G401.6 (cell line): ENCODE measurements at regions not wholly inside any gene's neighbourhood (a gene's known extent, or its start where the extent isn't known, plus 50 kb on each side); places are given as distances from the start of the nearest gene placed in this dataset.
"Not testable (repeated sequence)": the region's sequence is repeated elsewhere in the genome, so short reads cannot be mapped to it uniquely, and the experiment has no call there.

Experiments
- FAIRE-seq: peaks from 2 replicates; lab custom pipeline; 2012; peaks lifted over from hg19 to GRCh38; lab: Jason Lieb, UNC

GRCh38 chr7:32816409-32816948 lies 75.1 kb downstream of the KBTBD2 start:
- not testable (repeated sequence) for FAIRE-seq

GRCh38 chr7:32814779-32815178 lies 76.8 kb downstream of the KBTBD2 start:
- FAIRE-seq: not testable (repeated sequence)

- FAIRE-seq: no peak
Measured at GRCh38 chr7:32809871-32810270, 81.7 kb downstream of the KBTBD2 start.

- FAIRE-seq: no peak
Measured at GRCh38 chr7:32809347-32809746, 82.2 kb downstream of the KBTBD2 start.

GRCh38 chr7:32803406-32804141 lies 88.0 kb downstream of the KBTBD2 start:
- FAIRE-seq: no peak

GRCh38 chr7:32802305-32802910 lies 89.2 kb downstream of the KBTBD2 start:
- no peak for FAIRE-seq

GRCh38 chr7:32793053-32793452 lies 98.5 kb downstream of the KBTBD2 start:
- not testable (repeated sequence) for FAIRE-seq

- not testable (repeated sequence) for FAIRE-seq
Measured at GRCh38 chr7:32790766-32791430, 100.7 kb downstream of the KBTBD2 start.

GRCh38 chr7:32789266-32789665 lies 102.3 kb downstream of the KBTBD2 start:
- FAIRE-seq: not testable (repeated sequence)

GRCh38 chr7:32788174-32788573 lies 103.4 kb downstream of the KBTBD2 start:
- not testable (repeated sequence) for FAIRE-seq

GRCh38 chr7:32785365-32785944 lies 106.1 kb downstream of the KBTBD2 start:
- not testable (repeated sequence) for FAIRE-seq

- not testable (repeated sequence) for FAIRE-seq
Measured at GRCh38 chr7:32779895-32780294, 111.7 kb downstream of the KBTBD2 start.

GRCh38 chr7:32779167-32779566 lies 112.4 kb downstream of the KBTBD2 start:
- FAIRE-seq: no peak

- FAIRE-seq: not testable (repeated sequence)
Measured at GRCh38 chr7:32777041-32777666, 114.4 kb downstream of the KBTBD2 start.

- not testable (repeated sequence) for FAIRE-seq
Measured at GRCh38 chr7:32776318-32776717, 115.2 kb downstream of the KBTBD2 start.

- not testable (repeated sequence) for FAIRE-seq
Measured at GRCh38 chr7:32775809-32776208, 115.8 kb downstream of the KBTBD2 start.

GRCh38 chr7:32774541-32774951 lies 117.0 kb downstream of the KBTBD2 start:
- no peak for FAIRE-seq

GRCh38 chr7:32768866-32769510 lies 122.6 kb downstream of the KBTBD2 start:
- not testable (repeated sequence) for FAIRE-seq

- FAIRE-seq: not testable (repeated sequence)
Measured at GRCh38 chr7:32768338-32768737, 123.2 kb downstream of the KBTBD2 start.

- FAIRE-seq: peak; percentile 82
Measured at GRCh38 chr7:32765649-32766251, 125.8 kb downstream of the KBTBD2 start.

GRCh38 chr7:32765185-32765584 lies 126.4 kb downstream of the KBTBD2 start:
- no peak for FAIRE-seq
